HT1080 (cell line): ENCODE measurements at regions not wholly inside any gene's neighbourhood (a gene's known extent, or its start where the extent isn't known, plus 50 kb on each side); places are given as distances from the start of the nearest gene placed in this dataset.
"Not testable (repeated sequence)": the region's sequence is repeated elsewhere in the genome, so short reads cannot be mapped to it uniquely, and the experiment has no call there.

Experiments
- DNase-seq: peaks from one replicate; pipeline ENCODE4 v3.0.0-alpha.2; 2015; ENCODE audit warnings: low read depth

- DNase-seq: peak; percentile 57
Measured at GRCh38 chr11:50088231-50088630, 55.6 kb downstream of the OR4C45 start.

GRCh38 chr11:50098186-50098725, 65.6 kb downstream of the OR4C45 start:
- DNase-seq: peak; percentile 36

- no peak for DNase-seq
Measured at GRCh38 chr11:50102916-50103315, 70.2 kb downstream of the OR4C45 start.

GRCh38 chr11:50140686-50141085, 108.0 kb downstream of the OR4C45 start:
- DNase-seq: not testable (repeated sequence)

- not testable (repeated sequence) for DNase-seq
Measured at GRCh38 chr11:50146308-50146707, 113.6 kb downstream of the OR4C45 start.

DNA sequence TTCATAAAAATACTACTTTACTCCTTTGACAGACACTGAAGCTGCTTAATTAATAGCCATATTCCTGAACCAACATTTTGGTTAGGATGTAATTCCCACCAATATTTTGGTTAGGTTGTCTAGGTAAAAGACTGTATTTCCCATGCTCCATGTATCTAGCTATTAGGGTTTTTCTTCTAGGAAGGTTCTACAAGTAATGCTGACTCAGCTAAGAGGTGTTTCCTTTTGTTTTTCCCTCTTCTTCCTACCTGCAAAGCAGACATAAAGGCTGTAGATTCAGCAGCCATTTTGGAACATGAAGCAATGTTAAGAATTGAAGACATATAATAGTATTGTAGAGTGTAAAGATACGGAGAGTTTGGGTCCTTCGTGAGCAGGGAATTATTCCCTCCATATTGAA, 115.3 kb downstream of the OR4C45 start:
- DNase-seq: not testable (repeated sequence)

- no peak for DNase-seq
Measured at GRCh38 chr11:50155508-50155907, 122.8 kb downstream of the OR4C45 start.

DNA sequence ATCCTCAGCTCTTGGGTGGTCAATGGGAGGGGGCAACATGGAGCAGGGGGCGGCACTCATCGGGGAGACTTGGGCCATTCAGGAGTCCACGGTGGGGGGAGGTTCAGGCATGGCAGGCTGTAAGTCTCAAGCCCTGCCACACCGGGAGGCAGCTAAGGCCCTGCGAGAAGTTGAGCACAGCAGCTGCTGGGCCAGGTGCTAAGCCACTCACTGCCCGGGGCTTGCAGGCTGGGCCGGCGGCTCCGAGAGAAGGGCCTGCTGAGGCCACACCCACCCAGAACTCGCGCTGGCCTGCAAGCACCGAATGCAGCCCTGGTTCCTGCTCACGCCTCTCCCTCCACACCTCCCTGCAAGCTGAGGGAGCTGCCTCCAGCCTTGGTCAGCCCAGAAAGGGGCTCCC, 131.4 kb downstream of the OR4C45 start:
- no peak for DNase-seq

DNA sequence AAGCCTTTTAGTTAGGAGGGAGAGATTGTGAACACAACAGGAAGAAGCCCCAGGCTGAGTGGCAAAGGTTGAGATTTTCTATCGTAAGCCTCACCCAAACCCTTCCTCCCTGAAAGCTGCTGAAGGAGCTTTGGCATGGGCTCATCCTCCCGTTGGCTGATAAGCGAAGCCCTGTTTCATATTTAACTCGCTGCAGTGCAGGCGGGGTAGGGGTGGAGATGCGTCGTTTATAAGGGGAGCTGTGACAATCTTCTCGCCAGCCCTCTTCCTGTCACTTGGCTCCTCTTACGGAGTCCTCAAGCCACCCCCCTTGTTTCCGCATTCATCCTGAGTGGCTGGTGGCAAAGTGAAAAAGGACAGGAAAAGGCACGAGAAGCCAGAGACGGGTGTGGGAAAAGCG, 137.0 kb downstream of the OR4C45 start:
- DNase-seq: no peak

GRCh38 chr11:50170115-50170514, 137.4 kb downstream of the OR4C45 start:
- no peak for DNase-seq

- peak; percentile 53 for DNase-seq
Measured at GRCh38 chr11:50174189-50174588, 141.5 kb downstream of the OR4C45 start.

DNA sequence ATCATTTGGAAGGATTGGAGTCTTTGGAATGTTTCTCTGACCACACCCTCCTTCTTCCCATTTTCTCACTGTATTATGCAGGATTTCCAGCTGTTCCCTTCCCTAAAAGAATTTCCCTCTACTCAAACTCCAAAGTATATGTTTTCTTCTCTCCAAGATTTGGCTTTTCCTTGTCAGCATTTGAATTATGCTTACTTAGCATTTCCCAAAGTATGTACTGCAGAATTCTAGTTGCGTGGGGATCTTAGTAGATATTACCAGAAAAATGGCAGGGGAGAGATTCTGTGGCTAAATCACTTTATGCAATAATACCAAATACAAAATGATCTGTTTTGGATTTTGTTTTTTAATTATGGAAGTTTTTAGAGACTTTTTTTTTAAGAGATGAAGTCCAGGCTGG, 142.3 kb downstream of the OR4C45 start:
- DNase-seq: no peak

GRCh38 chr11:50178737-50179136, 146.1 kb downstream of the OR4C45 start:
- no peak for DNase-seq

DNA sequence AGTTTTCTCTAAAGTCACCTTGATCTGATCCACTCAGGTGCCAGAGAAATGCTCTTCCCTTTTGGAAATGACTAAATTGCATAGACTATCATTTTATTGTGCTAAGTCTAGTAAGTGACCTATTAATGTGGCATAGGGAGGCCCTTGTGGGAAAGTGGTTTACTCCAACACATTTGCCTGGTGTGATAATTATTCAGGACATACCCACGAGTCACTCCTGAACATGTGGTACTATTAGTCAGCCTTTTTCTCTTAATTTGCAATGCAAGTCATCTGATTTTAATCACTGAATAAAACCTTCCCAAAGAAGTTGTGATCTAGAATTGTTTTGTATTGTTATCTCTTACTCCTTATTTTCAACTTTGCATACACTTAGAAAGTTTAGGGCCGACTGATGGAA, 148.7 kb downstream of the OR4C45 start:
- no peak for DNase-seq

- DNase-seq: no peak
Measured at GRCh38 chr11:50182486-50182885, 149.8 kb downstream of the OR4C45 start.

GRCh38 chr11:50183170-50183569, 150.5 kb downstream of the OR4C45 start:
- DNase-seq: not testable (repeated sequence)

DNA sequence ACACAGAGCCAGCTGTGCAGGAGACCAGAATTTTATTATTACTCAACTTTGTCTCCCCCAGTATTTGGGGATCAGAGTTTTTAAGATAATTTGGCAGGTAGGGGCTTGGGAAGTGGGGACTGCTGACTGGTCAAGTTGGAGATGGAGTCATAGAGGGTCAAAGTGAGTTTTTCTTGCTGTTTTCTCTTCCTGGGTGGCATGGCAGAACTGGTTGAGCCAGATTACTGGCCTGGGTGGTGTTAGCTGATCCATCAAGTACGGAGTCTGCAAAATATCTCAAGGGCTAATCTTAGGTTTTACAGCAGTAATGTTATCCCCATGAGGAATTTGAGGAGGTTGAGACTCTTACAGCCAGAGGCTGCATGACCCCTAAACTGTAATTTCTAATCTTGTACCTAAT, 153.5 kb downstream of the OR4C45 start:
- no peak for DNase-seq

- no peak for DNase-seq
Measured at GRCh38 chr11:50187220-50187619, 154.5 kb downstream of the OR4C45 start.

DNA sequence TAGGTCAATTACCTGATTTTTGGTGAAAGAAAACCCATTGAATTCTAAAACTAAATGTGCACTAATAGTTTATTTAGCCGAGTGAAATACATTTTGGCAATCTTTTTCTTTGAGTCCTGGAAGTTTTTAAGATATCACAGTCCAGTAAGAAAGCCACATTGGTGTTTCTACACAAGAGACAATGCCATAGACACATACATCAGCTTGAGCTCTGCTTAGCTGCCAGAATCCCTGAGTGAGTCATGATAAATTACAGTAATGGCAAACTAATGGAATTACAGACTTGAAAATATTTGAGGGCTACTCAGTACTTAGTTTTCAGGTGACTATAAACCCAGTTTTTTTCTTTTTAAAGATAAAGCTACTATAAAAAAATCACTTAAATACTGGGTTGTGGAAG, 155.4 kb downstream of the OR4C45 start:
- no peak for DNase-seq

DNA sequence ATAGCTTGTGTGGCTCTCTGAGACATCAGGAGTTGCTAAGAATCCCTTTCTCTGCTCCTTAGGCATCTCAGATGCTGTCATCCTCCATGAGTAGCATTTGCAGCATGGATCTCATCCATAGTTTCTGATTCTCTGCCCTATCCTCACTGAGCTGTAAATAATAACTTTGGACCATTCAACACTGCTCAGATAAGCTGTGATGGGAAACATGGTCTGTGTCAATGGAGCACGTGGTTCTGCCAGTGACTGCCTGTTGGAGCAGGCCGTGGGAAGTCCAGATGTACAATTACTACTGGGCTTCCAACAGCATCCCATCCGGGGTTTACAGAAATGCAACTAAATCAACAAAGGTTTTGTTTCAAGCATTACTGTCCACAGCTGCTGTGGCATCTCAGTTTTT, 160.1 kb downstream of the OR4C45 start:
- DNase-seq: no peak

DNA sequence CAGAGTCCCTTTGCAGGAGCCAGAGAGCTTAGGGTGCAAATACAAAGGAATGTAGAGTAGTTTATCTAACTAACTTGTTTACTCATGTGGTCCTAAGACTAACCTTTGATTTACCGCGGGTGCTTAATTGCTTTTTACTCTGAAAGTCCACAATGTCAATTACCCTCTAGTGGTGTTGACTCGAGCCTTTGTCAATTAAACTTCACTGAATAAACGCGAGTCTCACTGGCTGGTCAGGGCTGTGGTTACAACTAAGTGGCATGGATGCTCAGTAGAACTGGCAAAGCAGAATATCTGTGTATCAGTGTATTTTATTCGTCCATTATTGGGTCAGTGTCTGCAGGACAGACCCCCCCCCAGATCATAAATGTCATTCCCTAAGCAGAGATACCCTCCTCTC, 181.7 kb downstream of the OR4C45 start:
- DNase-seq: no peak

GRCh38 chr11:50220651-50221050, 188.0 kb downstream of the OR4C45 start:
- DNase-seq: no peak

DNA sequence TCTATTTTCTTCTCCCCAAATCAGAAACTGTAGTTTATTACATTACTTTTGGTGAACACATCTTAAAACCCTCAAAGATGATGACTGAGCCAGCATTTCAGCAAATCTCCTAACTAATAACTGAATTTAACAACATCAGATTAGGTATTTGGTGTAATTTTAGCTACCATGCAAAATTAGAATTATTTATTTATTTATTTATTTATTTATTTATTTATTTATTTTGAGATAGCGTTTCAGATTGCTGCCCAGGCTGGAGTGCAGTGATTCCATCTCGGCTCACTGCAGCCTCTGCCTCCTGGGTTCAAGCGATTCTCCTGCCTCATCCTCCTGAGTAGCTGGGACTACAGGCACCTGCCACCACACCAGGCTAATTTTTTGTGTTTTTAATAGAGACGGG, 205.7 kb downstream of the OR4C45 start:
- not testable (repeated sequence) for DNase-seq

- no peak for DNase-seq
Measured at GRCh38 chr11:50246183-50246582, 213.5 kb downstream of the OR4C45 start.
